ENCODE measurements at regions not wholly inside any gene's neighbourhood (a gene's known extent, or its start where the extent isn't known, plus 50 kb on each side); places are given as distances from the start of the nearest gene placed in this dataset.

- Histone ChIP-seq H3K9ac (ENCODE audit: extremely low read depth, insufficient read length, low read length) (no peak overlapping the region), H2BK15ac (ENCODE audit: low read depth, low read length) (no peak overlapping the region), H2BK5ac (ENCODE audit: insufficient read length, low read length) (no peak overlapping the region), H4K5ac (ENCODE audit: insufficient read length, low read depth, low read length) (no peak overlapping the region), H3K14ac (ENCODE audit: insufficient read depth, low read length) (no peak overlapping the region), H2AFZ (ENCODE audit: low read length) (no peak overlapping the region), H4K8ac (replicated peaks; ENCODE audit: insufficient read length, low read depth, low read length) (no peak overlapping the region), H3K23ac (ENCODE audit: insufficient read length, low read depth, low read length) (no peak overlapping the region), H3K4me2 (ENCODE audit: insufficient read depth, insufficient read length, low read length) (no peak overlapping the region), H3K27me3 (ENCODE audit: insufficient read depth, low read length) (no peaks in the 10 kb centered on the region), H3K27ac (ENCODE audit: insufficient read length, low read depth, low read length) (no peak overlapping the region), H3K23me2 (ENCODE audit: insufficient read length, low read depth, low read length, poor library complexity, severe bottlenecking) (no peaks in the 10 kb centered on the region), H3K4me1 (ENCODE audit: insufficient read depth, low read length) (no peaks in the 10 kb centered on the region; the same call in 1 of the 2 replicates), H3K18ac (ENCODE audit: insufficient read length, low read depth, low read length) (no peak overlapping the region), H4K20me1 (ENCODE audit: control insufficient read depth, insufficient read depth, insufficient read length) (no peaks in the 10 kb centered on the region), H3K79me2 (ENCODE audit: insufficient read depth, low read length) (no peaks in the 10 kb centered on the region), H3K9me3 (ENCODE audit: control insufficient read depth, low read depth, low read length) (no peaks in the 10 kb centered on the region), H3K4ac (ENCODE audit: low read depth, low read length) (no peak overlapping the region), H2BK12ac (ENCODE audit: insufficient read length, low read depth, low read length) (no peak overlapping the region), H2BK20ac (ENCODE audit: low read depth, low read length, poor library complexity, severe bottlenecking) (no peak overlapping the region), H2BK120ac (ENCODE audit: low read depth, low read length, poor library complexity, severe bottlenecking) (no peak overlapping the region), H2AK5ac (ENCODE audit: insufficient read length, low read length) (no peak overlapping the region), H3T11ph (ENCODE audit: low read length) (no peak overlapping the region), H3K79me1 (ENCODE audit: insufficient read depth, low read depth, low read length, poor library complexity, severe bottlenecking) (no peaks in the 10 kb centered on the region), H4K91ac (ENCODE audit: insufficient read length, low read depth, low read length) (no peak overlapping the region), H3K56ac (ENCODE audit: insufficient read length, low read depth, low read length) (no peak overlapping the region)
- no peaks in the 10 kb centered on the region; a peak in 1 of 5 replicates for H3K9me3 Mint-ChIP-seq
- H3K4me3 Mint-ChIP-seq = no peak overlapping the region
- H3K27ac Mint-ChIP-seq = no peak overlapping the region
- no peaks in the 10 kb centered on the region for H3K27me3 Mint-ChIP-seq (ENCODE audit: low read depth)
- no CpG with 5 or more reads among the region's 1 CpG for WGBS (ENCODE audit: extremely low coverage, insufficient read length, low lambda C conversion rate)
- TF ChIP-seq CTCF (conservative IDR thresholded peaks at IDR 0.05) = no peak
- no peak for DNase-seq
- H3K4me1 Mint-ChIP-seq = peaks cover 3 to 5% of the 10 kb centered on the region in 2 experiments; a peak in 3 of 4 replicates
- H3K36me3 Mint-ChIP-seq (ENCODE audit: insufficient read depth in 1 of 3, low read depth in 3 of 3) = no peaks in the 10 kb centered on the region
These were observed 137.6 kb downstream of the GOLIM4 start for GRCh38 chr3:167958141-167958540.

Measured in H9 (cell line).